HG03575 (cell line): ENCODE measurements at regions not wholly inside any gene's neighbourhood (a gene's known extent, or its start where the extent isn't known, plus 50 kb on each side); places are given as distances from the start of the nearest gene placed in this dataset.

Experiments used
- ATAC-seq: cut with Tn5 transposase; IDR thresholded peaks from one replicate; pipeline ENCODE4 v1.9.1; 2021; ENCODE audit not compliant: unreplicated experiment, insufficient number of reproducible peaks, low FRiP score; ENCODE audit errors: extremely low read depth

DNA sequence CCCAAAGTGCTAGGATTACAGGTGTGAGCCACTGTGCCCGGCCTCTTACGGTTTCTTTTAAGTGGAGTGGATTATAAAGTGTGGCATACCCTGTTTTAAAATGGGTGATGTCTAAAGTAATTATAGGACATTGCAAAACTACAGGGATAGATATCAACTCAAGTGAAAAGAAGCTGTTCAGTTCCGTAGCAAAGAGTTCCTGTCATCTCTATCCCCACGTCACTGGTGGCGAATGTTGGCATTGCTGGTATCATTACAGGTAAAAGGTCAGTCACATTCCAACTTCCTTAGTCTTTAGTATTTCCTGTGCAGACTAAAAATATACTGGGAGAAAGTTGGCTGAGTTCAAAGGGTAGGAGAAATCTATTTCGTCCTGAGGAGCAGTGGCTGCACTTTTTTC, 95.6 kb upstream of the SLC38A2 start:
- ATAC-seq, result no peak

DNA sequence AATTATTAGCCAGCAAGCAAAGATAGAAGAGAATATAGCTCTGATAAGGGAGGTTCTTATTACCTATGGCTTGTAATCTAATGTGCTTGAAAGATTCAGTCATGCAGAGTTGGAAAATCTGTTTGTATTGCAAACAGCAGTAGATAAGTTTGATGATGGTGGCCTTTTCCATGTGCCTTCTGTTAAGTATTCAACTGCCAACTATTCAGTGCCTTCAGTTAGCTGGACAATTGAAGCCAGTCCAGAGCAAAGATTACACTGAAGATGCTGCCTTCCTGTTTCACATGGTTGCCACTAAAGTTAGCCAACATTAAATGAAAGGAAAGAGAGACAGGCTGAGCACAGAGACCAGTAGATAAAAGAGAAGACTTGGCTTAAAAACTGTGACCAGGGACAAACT, 92.7 kb upstream of the SLC38A2 start:
- no peak for ATAC-seq

DNA sequence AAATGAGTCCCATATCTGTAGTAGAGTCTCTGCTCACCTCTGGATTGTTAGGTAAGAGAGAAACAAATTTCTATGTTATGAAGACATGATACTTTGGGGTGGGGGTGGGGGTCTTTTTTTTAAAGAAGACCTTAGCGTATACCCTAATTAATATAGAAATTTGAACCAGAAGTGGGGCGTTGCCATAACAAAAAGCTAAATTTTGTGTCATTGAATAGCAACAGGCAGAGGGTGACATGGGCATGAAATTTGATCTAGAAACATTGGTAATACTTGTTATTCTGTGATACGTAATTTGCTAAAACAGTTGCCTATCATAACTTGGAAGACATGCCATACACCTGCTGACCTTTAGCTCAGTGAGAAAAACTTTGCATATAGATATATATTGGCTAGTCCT, 92.3 kb upstream of the SLC38A2 start:
- ATAC-seq, result no peak

DNA sequence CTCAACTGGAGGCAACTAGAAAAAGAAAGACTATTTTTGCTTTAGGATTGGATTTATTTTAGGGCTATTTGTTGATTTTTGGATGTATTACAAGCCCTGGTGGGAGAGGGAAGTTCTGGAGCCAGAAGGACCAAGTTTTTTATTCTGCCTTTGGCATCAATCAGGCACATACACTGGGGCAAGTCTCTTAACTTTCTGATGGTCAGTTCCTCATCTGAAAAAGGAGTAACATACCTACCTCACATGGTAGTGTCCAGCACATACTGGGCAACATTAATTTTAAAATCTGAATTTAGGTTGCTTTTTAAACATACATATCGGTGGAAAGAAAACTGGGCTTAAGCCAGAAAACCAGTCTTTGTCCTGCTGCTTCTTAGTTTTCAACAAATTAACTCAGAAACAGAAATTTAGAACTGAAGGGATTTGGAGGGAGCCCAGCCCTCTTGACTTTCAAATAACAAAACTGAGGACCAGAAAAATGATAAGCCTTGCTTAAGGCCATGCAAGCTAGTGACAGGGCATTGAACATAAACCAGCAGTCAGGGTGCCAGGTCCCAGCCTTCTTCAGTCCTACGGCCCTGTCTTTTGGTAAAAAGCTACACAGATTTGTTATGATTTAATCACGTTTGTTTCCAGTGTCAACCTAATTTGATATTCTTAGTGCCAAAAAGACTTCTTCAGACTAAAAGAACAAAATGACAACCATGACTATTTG, 90.2 kb upstream of the SLC38A2 start:
- no peak for ATAC-seq

DNA sequence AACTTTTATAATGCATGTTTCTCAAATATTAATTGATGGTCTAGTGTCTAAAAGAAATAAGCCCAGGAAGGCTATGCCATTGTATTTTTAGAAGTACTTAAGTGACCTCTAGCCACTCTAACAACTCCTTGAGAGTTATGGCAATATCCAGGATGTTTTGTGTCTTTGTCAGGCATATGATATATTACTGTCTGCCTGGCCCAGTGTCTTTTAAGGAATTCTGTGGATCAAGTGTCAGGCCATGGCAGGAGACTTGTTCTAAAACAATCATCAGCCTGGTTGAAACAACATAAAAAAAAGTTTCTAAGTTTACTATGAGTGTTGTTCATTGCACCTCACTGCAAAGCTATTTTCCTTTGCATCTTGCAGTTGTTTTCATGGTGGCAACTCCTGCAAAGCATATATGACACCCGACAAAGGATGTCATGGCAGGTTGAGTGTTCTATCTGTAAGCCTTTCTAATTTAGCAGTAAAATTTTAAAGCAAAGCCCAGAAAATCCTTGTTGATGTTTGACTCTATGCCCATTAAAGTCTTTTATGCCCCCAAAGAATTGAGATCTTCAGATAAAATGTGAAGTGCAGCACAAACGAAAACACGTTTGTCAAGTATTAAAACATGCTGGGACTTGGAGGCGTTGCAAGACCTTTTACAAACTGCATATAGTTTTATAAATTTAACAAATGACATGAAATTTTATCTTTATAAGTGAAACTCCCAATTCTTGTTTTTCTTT, 89.5 kb upstream of the SLC38A2 start:
- no peak for ATAC-seq

DNA sequence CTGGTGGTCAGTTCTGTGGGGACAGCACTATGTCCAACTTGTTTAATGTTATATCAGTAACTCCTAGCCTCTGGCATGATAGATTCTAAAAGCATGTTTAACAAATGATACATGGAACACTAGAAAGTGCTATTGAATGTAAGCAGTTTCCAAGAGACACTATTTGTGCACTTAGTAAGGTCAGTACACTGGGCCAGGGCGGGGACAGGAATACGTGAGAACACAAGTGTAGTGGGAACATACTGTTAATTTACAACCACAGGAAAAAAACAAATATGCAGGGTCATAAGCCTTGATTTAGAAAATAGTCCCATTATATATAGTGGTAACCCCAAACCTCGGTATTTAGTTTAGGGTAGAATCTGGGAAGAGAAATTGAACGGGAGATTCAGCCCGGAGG, 88.9 kb upstream of the SLC38A2 start:
- no peak for ATAC-seq

DNA sequence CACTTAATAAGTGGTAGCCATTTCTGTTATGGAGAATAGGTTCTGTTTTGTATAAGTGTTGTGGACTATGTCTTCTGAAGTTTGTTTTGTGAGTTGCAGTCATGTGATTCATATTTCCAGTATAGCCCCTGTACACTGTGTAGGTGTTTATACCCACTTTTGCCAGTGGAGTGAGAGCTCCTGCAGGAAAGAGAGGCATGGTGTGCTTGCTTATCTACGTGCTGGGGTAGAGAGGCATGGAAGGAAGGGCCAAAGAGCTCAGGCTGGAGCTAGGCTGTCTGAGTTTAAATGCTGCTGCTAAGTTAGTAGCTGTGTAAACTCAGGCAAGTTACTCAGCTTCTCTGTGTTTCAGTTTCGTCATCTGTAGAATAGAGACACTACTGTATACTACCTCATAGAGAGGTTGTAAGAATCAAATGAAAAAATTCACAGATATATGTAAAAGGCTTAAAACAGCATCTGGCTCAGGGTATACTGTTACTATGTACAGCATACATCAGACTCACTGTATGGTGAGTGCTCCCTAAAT, 88.2 kb upstream of the SLC38A2 start:
- ATAC-seq, result no peak

DNA sequence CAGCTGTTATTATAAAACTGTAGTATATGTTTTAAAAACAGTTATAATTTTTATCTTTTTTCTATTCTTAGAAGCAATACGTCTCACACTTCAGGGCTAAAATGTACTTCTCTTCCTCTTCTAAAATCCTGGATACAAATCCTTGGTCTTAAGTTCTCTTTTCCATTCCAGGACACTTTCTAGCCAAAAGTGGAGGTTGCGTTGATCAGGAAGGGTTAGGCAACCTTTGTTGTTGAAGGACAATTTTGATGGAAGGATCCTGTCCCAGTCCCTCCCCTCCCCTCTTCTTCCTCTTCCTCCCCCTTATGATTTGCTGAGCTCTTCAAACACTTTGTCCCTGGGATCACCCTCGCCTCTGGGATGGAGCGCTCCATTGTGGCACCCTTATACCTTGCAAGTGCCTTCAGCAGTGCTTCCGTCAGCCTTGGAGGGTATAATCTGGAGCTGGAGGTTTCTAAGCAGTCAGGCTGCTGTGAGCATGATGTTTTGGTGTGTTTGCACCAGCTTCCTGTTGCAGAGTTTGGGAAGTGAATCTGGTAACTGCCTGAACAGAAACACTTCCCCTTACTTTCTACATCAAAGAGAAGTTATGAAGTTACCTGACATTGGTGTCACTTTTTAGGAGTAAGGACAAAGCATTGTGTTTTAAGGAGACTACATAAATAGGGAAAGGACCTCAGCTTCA, 87.4 kb upstream of the SLC38A2 start:
- no peak for ATAC-seq

DNA sequence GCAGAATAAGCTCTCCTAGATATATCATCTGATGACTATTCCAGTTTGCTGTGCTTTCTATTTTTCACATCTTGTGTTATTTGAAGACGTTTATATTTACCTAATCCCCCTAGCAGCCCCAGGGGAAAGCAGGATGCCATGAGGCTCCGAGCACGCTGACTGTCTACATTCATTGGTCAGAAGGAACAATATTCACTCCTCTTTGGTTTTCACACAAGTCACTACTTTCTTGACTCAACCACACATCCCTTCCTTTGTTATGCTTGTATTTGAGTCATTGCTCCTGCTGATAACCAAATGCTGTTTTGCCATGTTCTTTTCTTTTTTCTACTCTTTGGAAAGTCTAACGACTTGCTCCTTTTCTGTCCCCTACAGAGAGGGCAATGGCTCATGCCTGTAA, 86.5 kb upstream of the SLC38A2 start:
- no peak for ATAC-seq

DNA sequence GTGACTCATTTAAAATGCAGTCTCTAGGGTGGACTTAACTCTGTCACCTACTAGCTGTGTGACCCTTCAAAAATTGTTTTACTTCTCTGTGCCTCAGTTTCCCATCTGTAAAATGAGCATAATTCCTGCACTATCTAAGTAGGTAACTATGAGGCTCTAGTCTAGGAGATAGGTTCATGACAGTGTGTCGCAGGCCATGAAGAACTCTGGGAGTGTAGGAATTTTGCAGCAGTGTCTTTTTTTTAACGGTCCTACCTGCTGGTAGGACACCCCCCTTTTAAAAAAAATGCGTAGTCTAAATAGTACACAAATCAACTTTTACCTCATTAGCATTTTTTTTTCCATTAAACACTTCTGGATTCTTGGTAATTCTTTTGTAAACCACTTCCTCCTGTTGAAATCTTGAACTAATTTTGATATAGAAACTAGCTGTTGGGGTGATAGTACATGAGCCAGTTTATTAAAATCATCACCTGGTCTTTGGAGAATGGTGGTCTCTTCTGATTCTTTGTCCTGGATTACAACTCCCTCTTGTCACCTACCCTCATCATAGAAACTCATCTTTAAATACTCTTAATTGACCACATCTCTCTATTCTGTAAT, 86.0 kb upstream of the SLC38A2 start:
- ATAC-seq, result no peak

DNA sequence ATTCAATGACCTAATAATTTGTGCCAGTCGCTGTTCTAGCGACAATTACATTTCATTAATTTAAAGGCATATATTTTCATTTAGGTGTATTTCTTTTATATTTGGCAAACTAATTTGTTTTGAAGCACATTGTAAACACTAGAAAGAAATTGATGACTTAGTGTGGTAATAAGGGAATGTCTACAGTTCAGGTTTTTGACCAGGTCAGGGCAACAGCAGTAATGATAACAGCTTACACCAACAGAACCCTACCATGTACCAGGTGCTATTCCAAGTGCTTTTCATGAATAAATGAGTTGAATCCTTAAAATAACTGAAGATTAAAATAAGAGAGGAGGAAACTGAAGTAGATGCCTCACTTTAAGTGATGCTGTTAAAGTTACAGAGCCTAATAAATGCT, 85.4 kb upstream of the SLC38A2 start:
- ATAC-seq, result no peak

DNA sequence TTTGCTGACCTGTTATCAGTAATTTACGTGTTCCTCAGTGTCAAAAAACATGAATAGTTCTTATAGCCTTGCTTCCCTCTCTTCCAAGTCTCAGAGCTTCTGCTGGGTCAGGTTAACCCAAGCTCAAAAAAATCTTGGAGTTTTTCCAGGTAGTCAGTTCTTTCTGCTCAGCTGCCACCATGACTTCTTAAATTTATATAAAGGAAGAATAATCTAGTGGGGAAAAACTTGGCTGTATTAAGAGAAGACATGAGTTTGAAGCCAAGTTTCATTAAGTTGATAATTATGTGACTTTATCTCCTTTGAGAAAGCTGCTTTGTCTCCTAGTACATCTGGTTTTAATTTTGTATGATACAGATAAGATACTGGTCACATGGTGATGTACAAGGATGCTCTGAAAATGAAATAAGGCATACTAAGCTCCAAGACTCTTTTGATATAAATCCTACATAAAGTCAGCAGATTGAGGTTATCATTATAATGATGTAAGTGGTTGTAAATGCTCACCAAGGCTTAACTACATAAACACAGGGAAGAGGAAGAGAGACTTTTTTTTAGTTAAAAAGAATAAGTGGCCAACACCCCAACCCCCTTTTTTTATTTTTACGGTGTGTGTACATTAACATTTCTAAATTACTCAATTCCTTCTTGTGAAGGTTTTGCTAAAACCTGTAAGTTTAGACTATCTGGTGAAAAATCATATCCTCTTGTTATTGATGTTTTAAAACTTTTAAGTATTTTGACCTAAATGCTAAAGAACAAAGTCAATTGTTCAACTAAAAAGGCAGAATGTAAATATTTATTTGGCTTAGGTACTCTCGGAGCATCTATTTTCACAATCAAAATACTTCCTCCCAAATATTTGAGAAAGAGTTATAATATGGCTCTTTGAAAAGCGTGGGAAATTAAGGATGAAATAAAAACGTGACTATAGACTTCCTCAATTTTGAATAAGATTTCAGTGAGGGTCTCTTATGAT, 84.1 kb upstream of the SLC38A2 start:
- ATAC-seq, result no peak

DNA sequence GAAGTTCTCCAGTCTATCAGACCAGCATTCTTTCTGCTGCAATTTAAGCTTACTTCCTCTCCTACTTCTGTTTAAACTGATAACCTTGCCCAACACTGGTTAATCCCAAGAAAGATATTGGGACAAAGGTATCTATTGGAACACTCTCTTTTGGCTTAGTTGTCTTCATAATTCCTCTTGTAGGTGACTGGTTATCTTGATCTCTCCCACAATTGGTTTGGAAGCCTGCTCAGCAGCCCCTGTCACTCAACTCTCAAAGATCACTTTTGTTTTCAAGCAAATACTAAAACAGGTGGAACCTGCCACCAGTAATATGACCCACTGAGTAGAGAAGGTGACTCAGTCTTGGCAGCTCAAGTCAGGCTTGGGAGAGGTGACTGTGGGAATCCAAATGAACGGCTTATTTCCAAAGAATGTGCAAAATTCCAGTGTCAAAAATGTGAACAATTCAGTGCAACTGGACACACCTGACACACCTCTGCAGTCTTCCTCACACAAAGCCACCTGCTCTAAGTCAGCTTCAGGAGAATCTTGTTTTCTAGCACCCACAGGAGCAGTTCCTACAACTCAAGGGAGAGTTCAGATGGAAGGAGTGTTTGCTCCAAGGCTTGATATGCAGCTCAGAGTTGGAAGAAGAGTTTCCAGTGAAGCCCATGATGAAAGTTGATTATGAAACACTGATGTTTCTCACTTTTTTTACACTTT, 83.2 kb upstream of the SLC38A2 start:
- no peak for ATAC-seq

DNA sequence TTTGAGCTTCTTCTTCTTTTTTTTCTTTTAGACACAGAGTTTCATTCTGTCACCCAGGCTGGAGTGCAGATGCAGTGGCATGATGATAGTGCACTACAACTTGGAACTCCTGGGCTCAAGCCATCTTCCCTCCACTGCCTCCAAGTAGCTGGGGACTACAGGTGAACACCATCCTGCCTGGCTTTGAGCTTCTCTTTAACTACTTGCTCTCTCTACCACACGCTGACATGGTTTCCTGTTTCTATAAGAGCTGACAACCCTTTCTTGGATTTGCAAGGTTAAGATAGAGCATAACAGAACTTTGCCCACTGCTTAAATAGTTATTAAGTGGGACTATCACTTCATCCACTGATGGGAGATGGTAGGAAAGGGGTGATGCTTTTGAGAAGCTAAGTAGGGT, 82.4 kb upstream of the SLC38A2 start:
- no peak for ATAC-seq

DNA sequence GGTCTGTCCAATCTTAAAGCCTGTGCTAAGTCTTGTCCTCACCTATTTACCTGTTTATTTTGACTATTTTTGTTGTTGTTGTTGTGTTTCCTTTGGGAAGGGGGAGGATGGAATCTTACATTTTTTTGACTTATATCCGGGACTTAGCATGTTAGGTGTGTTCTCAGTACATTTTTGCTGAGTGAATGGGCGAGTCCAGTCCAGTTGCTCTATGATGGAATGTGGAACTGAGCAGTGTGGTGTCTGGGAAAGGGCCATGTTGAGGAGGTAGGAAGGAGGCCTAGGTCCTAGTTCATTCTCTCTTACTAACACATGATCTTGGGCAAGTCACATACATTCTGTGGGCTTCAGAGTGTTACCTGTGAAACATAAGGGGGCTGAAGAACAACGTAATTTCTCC, 80.9 kb upstream of the SLC38A2 start:
- ATAC-seq, result no peak

DNA sequence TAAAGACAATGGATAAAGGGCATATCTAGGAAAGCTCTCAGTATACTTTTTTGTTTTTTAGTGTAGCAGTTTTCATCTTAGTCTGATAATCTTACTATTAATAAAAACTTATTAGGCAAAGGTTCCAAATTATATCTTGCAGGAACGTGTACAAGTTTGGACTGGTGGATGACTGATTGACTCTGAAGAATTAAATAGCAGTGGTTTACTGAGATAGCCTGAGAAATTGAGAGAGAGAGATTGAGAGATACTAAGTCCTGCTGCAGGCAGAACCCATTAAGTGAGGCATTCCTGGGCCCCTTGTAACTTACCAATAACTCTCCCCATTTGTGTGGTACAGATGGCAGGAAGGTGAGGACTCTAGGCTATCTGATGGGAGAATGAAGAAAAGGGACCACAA, 80.2 kb upstream of the SLC38A2 start:
- no peak for ATAC-seq

DNA sequence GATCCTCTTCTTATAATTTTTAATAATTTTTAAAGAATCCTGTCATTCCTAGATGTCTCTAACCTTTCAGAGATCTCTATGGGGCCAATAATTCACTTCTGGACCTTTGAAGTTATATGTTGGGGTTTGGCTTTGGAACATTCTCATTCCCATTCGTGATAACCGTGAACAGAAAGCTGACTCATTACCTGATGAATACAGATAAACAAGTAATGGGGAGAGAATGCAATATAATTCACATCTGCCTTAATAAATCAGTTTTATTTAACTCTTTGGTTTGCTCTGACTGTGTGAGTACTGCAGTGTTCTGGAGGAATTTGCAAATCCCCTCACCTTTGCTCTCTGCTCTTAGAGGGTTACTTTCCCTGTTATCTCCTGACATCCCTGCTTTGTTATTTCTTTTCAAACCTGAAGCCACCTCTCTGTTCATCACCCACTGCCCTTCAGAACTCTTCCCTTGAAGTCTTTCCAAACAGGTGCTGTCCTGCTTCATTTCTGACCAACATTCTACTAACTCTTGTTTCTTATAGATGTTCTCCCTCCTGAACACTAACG, 79.6 kb upstream of the SLC38A2 start:
- ATAC-seq, result no peak
